ENCODE measurements at regions not wholly inside any gene's neighbourhood (a gene's known extent, or its start where the extent isn't known, plus 50 kb on each side); places are given as distances from the start of the nearest gene placed in this dataset.
"Not testable (repeated sequence)": the region's sequence is repeated elsewhere in the genome, so short reads cannot be mapped to it uniquely, and the experiment has no call there.

DNA sequence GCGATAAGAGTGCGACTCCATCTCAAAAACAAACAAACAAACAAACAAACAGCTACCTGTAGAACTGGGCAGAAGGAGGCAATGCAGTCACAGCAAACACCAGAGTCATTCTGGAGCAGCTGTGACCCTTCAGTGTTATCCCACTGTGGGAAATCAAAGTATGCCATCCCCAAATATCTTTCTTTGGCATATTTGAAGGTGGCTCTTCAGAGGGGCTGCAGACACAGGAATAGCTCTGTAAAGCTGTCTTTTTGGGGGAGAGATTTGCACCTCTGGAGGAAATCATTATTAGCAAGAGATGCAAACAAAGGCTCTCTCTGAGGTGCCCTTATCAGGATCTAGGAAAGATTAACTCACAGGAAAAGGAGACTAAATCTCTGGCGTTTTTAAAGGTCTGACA lies 98.5 kb upstream of the XPO1 start:
- intact Hi-C loops (cut with DNase I): loop anchor here (5.0 kb wide), 1 partner anchor 499 kb away; no protein-coding TSS in a partner anchor
- no peak for DNase-seq

DNA sequence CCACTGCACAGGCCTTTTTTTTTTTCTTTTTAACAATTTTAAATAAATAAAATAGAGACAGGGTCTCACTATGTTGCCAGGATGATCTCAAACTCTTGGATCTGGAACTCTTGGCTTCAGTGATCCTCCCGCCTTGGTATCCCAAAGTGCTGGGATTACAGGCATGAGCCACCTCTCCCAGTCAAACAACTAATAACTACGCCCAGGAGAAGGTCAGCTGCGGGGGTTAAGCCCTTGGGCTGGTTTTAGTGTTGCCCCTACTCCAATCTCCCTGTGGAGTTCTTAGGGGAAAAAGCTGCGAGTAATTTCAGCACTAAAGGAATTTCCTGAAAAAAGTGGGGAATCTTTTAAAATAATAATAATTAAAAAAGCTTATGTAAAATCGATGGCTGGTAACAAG lies 96.4 kb upstream of the XPO1 start:
- intact Hi-C loops (cut with DNase I): no loop called here
- no peak for DNase-seq

- intact Hi-C loops (cut with DNase I): no loop called here
- DNase-seq: no peak
Measured at GRCh38 chr2:61633250-61633649, 95.1 kb upstream of the XPO1 start.

DNA sequence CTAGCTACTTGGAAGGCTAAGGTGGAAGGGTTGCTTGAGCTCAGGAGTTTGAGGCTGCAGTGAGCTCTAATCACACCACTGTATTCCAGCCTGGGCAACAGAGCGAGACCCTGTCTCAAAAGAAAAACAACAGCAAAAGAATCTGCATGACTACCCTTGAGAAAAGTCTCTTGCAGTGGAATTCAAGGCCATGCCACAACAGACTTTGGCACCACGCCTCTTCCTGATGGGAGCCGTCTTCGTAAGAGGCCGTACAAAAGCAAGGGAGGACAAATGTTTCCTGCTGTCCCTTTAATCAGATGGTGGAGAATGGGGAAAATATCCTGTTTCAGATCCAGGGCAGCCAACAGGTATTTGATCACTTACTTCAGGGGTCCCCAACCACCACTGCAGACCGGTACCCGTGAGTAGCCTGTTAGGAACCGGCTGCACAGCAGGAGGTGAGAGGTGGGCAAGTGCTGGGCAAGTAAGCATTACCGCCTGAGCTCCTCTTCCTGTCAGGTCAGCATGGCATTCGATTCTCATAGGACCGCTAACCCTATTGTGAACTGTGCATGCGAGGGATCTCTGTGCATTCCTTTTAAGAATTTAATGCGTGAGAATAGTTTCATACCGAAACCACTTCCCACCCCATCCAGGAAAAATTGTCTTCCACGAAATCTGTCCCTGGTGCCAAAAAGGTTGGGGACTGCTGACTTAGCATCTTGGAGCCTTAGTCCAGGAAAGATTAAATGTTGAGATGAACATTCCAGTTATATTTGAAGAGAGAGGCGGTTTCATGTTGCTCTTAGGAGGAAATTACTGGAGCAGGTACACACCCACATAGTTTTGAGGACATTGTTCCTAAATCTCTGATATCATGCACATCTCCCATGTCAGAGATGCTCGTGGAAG lies 94.4 kb upstream of the XPO1 start:
- intact Hi-C loops (cut with DNase I): no loop called here
- DNase-seq: no peak

- DNase-seq: no peak
- intact Hi-C loops (cut with DNase I): no loop called here
Measured at GRCh38 chr2:61631321-61631720, 93.2 kb upstream of the XPO1 start.

DNA sequence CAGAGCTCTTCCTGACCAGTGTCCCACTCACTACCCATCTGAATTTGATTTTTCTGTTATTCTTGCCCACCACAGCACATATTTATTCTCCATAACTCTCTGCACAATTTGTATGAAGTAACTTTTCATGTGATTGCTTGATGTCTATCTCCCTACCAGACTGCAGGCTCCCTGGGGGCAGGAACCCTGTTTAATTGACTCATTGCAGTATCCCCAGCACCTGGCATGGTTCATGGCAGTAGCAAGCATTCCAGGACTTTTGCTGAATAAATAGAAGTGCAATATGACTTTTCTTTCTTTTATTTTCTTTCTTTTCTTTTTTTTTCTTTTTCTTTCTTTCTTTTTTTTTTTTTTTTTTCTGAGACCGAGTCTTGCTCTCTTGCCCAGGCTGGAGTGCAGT lies 88.7 kb upstream of the XPO1 start:
- no peak for DNase-seq
- intact Hi-C loops (cut with DNase I): no loop called here

GRCh38 chr2:61623747-61624146 lies 85.6 kb upstream of the XPO1 start:
- intact Hi-C loops (cut with DNase I): no loop called here
- DNase-seq: no peak

DNA sequence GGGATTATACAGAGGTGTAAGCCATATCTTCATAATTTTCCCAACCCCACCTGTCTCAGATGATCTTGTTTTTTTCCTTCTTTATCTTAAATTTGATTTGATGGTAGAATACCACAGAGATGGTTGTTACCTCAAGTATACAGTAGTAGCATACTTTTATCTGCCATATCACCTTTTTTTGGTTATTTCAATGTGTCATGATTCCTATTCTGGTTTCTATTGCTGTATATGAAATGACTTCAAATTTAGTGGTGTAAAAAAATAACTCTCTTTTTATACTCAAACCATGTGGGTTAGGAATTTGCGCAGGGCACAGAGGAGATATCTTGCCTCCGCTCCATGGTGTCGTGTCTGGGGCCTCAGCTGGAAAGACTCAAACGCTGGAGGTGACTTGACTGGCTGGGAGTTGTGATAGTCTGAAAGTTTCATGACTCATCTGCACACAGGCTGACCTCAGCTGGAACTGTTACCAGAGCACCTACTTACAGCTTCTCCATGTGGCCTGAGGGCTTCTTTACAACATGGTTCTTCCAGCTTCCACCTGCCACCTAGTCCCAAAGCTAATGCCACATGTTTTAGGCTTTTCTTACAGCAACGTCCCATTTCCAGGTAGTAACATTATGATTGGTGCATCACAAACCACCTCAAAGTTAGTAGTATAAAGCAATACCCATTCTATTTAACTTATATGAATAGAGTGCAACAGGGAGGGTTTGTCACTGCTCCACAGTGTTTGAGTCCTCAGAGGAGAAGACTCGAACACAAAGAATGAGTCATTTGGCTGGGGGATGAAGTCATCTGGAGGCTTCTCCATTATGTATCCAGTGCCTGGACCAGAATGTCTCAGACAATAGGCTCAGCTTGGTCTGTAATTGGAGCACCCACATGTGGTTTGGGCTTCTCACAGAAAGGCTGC lies 82.3 kb upstream of the XPO1 start:
- DNase-seq: no peak
- intact Hi-C loops (cut with DNase I): no loop called here

DNA sequence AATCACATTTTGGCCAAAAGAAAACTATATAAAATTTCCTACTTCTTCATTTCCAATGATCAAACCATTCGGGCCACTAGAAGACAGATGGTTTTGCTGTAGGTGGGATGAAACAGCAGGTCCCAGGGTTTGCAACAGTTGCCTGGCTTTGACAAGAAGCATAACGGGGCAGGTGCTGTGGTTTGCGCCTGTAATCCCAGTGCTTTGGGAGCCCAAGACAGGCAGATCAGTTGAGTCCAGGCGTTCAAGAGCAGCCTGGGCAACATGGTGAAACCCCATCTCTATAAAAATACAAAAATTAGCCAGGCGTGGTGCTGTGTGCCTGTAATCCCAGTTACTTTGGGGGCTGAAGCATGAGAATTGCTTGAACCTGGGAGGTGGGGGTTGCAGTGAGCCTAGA lies 81.4 kb upstream of the XPO1 start:
- intact Hi-C loops (cut with DNase I): no loop called here
- DNase-seq: no peak

DNA sequence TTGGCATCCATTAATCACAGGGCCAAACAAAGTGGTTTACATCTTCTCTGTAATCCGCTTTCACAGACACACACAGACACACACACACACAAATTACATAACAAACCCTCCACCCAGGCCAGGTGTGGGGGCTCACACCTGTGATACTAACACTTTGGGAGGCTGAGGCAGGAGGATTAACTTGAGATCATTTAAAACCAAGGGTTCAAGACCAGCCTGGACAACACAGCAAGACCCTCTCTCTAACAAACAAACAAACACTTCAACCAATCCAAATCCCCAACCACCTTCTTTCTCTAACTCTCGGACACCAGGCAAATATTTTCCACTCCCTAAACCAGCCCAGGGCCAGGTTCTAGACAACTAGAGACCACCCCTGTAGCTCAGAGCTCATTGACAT lies 79.5 kb upstream of the XPO1 start:
- intact Hi-C loops (cut with DNase I): no loop called here

GRCh38 chr2:61605245-61605644 lies 67.1 kb upstream of the XPO1 start:
- intact Hi-C loops (cut with DNase I): no loop called here
- DNase-seq: no peak

More for the DNA sequence above, 79.5 kb upstream of the XPO1 start:
- no peak for DNase-seq

- intact Hi-C loops (cut with DNase I): no loop called here
- no peak for DNase-seq
Measured at GRCh38 chr2:61604433-61604832, 66.3 kb upstream of the XPO1 start.

DNA sequence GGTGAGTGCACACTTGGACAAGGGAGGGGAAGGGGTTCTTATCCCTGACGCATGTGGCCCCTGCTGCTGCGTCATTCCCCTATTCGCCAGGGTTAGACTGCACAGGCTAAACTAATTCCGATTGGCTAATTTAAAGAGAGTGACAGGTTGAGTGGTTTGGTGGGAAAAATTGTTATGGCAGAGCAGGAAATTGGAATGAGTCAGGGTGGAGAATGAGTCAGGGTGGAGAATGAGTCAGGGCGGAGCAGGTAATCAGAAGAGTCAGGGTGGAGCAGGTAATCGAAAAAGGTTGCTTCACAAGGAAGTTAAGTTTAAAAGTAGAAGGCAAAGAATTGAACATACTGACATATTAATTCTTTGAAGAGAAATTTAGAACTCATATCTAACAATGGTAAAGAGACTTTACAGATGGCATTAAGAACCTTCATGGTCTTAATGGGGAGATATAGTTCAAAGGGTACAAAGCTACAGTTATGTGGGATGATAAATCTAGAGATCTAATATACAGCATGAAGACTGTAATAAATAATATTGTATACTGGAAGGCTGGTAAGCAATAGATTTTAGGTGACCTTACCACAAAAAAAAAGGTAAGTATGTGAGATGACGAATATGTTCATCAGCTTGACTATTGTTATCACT lies 60.5 kb upstream of the XPO1 start:
- intact Hi-C loops (cut with DNase I); DNase-seq: not testable (repeated sequence)

GRCh38 chr2:61597300-61598289 lies 59.4 kb upstream of the XPO1 start:
- intact Hi-C loops (cut with DNase I): no loop called here
- no peak for DNase-seq

DNA sequence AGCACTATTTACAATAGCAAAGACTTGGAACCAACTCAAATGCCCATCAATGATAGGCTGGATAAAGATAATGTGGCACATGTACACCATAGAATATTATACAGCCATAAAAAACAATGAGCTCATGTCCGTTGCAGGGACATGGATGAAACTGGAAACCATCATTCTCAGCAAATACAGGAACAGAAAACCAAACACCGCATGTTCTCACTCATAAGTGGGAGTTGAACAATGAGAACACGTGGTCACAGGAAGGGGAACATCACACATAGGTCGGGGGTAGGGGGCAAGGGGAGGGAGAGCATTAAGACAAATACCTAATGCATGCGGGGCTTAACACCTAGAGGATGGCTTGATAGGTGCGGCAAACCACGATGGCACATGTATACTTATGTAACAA lies 56.0 kb upstream of the XPO1 start:
- DNase-seq; intact Hi-C loops (cut with DNase I): not testable (repeated sequence)

GRCh38 chr2:61593648-61594047 lies 55.5 kb upstream of the XPO1 start:
- DNase-seq; intact Hi-C loops (cut with DNase I): not testable (repeated sequence)

GRCh38 chr2:61590214-61590613 lies 52.1 kb upstream of the XPO1 start:
- intact Hi-C loops (cut with DNase I): no loop called here

GRCh38 chr2:61588566-61588965 lies 50.4 kb upstream of the XPO1 start:
- intact Hi-C loops (cut with DNase I): no loop called here
- no peak for DNase-seq

More at GRCh38 chr2:61590214-61590613, 52.1 kb upstream of the XPO1 start:
- DNase-seq: no peak

All from posterior cingulate gyrus (tissue), 11 donors.